ENCODE measurements at regions not wholly inside any gene's neighbourhood (a gene's known extent, or its start where the extent isn't known, plus 50 kb on each side); places are given as distances from the start of the nearest gene placed in this dataset.

- no peak for TF ChIP-seq ATF6 (CRISPR knock-in tag; IDR thresholded peaks at IDR 0.05)
These were observed 267.2 kb downstream of the EPHA4 start (continued) for GRCh38 chr2:221304916-221305315.

- no TSS peak for BruUV-seq (replicated peaks)
- H3K9me1 ChIP-seq (ENCODE audit: control insufficient read depth, insufficient read depth, low read length): no peaks in the 10 kb centered on the region
- no peak for ATAC-seq
- H3K4me2 ChIP-seq (ENCODE audit: insufficient read depth, low read length): no peak overlapping the region
- in situ Hi-C loops (cut with MboI) (no loop called here), intact Hi-C loops (cut with micrococcal nuclease) (no loop called here)
- H3K79me2 ChIP-seq (ENCODE audit: control insufficient read depth, insufficient read depth, low read length): no peaks in the 10 kb centered on the region
- no peaks in the 10 kb centered on the region for H3K9me3 ChIP-seq (replicated peaks; ENCODE audit: control insufficient read depth, insufficient read depth, low read depth, low read length)
- no peaks in the 10 kb centered on the region for H3K27me3 ChIP-seq (ENCODE audit: control insufficient read depth in 2 of 2, insufficient read depth in 2 of 2, low read length in 2 of 2)
- H3K4me1 ChIP-seq (replicated peaks in 1 of 2; ENCODE audit: control insufficient read depth in 2 of 2, insufficient read depth in 2 of 2, low read length in 2 of 2): no peaks in the 10 kb centered on the region
- no peaks in the 10 kb centered on the region for H4K20me1 ChIP-seq (replicated peaks; ENCODE audit: control insufficient read depth, insufficient read depth, low read length)
- no peak overlapping the region for H3K27ac ChIP-seq (ENCODE audit: extremely low read depth, low read depth, low read length)
- H3K4me3 ChIP-seq: no peak overlapping the region
- H3K9ac ChIP-seq (ENCODE audit: insufficient read depth in 1 of 2, low read depth in 2 of 2, low read length in 2 of 2): no peak overlapping the region
- FAIRE-seq: no peak
- DNase-seq (ENCODE audit: extremely low read depth in 1 of 4, low spot score in 3 of 4): no peak
- ChIA-PET POLR2A (no interaction called here), CTCF (ENCODE audit: low intra/inter-chr PET ratio) (no interaction called here)
- H2AFZ ChIP-seq (ENCODE audit: low read depth, low read length): no peak overlapping the region
- WGBS (ENCODE audit: insufficient coverage, low coverage, missing lambda C conversion rate): 0% methylated on average over 4 of the region's 4 CpGs
- TF ChIP-seq PRMT5 (CRISPR knock-in tag; IDR thresholded peaks at IDR 0.05) (no peak), CC2D1A (IDR thresholded peaks at IDR 0.05) (no peak), CREBBP (IDR thresholded peaks at IDR 0.05; ENCODE audit: low read depth, low read length) (no peak), ZNF384 (IDR thresholded peaks at IDR 0.05; ENCODE audit: low read depth, low read length) (no peak), POLR2A (conservative IDR thresholded peaks at IDR 0.05) (no peak), ZZZ3 (IDR thresholded peaks at IDR 0.05) (no peak), RBFOX2 (IDR thresholded peaks at IDR 0.05; ENCODE audit: low read depth, low read length) (no peak), AFF1 (IDR thresholded peaks at IDR 0.05; ENCODE audit: low read depth in 1 of 2, partially characterized antibody in 2 of 2) (no peak), PRDM10 (IDR thresholded peaks at IDR 0.05; ENCODE audit: partially characterized antibody) (no peak)
- no peaks in the 10 kb centered on the region for H3K36me3 ChIP-seq (ENCODE audit: control insufficient read depth, insufficient read depth, low read length)
These were observed 263.5 kb downstream of the EPHA4 start for GRCh38 chr2:221308507-221309066.

All from K562 (cell line).